GM10266 (cell line): ENCODE measurements at regions not wholly inside any gene's neighbourhood (a gene's known extent, or its start where the extent isn't known, plus 50 kb on each side); places are given as distances from the start of the nearest gene placed in this dataset.

Experiments used
- DNase-seq: peaks from one replicate; pipeline ENCODE4 v3.0.0; 2012; ENCODE audit errors: extremely low spot score
- CTCF ChIP-seq: IDR thresholded peaks from 2 replicates; pipeline ENCODE4 v1.5.1; 2012; ENCODE audit warnings: mild to moderate bottlenecking, low read depth; ENCODE audit not compliant: control insufficient read depth, insufficient read depth; ENCODE audit errors: missing control alignments

- no peak for TF ChIP-seq CTCF
- no peak for DNase-seq
Measured at GRCh38 chr1:60427701-60428100, 354.1 kb upstream of the C1orf87 start.

DNA sequence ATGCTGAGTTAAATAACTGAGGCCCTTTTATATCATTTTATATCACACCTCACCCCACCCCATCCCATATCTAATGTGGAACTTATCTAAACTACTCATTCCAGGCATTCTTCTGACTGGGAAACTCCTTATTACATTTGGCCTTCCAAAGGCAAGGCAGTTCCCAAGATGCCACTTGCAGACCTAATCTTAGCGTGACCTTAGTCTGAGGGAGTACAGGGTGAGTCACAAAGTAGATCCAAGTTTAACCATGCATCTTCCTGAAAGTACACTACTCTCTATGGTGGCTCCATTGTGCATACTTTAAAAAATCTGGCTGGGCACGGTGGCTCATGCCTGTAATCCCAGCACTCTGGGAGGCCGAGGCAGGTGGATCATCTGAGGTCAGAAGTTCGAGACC, 353.6 kb upstream of the C1orf87 start:
- DNase-seq, result no peak
- no peak for TF ChIP-seq CTCF

GRCh38 chr1:60425528-60425927, 352.0 kb upstream of the C1orf87 start:
- peak; percentile 3 for DNase-seq
- no peak for TF ChIP-seq CTCF

DNA sequence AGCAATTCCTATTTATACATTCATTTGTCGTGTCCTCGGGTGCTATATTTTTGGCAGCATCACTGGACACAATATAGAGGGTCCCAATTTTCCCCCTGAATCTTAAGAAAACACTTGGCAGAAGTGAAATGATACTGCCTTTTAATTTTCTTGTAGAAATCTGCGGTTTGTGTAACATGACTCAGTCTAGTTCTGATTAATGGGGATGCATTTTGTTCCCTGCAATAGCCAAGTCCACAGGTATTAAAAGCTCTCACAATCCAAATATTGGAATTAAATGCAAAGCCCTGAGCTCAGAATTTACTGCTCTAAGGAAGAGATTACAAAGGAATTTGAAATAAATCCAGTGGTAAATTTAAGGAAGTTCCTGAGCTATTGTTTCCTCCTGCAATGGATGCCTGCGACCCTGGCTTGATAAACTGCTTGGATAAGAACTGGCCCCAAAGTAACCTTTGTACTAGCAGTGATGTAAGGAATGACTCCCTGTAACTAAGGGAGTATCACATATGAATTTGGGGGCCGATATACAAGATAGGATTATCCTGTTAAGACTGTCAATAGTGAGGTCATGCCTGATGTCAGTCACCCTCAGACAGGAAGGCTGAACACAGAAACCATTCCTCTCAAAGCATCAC, 349.7 kb upstream of the C1orf87 start:
- TF ChIP-seq CTCF, result no peak
- DNase-seq, result no peak

- DNase-seq, result no peak
- TF ChIP-seq CTCF, result no peak
Measured at GRCh38 chr1:60421965-60422364, 348.4 kb upstream of the C1orf87 start.

DNA sequence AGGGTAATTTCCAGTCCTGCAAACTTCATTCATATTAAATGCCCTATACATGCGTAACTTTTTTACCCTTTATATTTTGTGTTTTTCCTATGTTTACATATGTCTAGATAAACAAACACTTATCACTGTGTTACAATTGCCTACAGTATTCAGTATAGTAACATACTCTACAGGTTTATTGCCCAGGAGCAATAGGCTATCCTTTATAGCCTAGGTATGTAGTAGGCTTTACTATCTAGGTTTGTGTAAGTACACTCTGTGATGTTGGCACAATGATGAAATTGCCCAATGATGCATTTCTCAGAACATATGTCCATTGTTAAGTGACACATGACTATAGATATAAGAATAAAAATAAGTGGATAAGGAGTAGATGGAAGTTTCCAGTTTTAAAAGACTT, 345.5 kb upstream of the C1orf87 start:
- no peak for DNase-seq
- TF ChIP-seq CTCF, result no peak

- no peak for DNase-seq
- TF ChIP-seq CTCF, result no peak
Measured at GRCh38 chr1:60415696-60416095, 342.1 kb upstream of the C1orf87 start.
